ENCODE measurements at regions not wholly inside any gene's neighbourhood (a gene's known extent, or its start where the extent isn't known, plus 50 kb on each side); places are given as distances from the start of the nearest gene placed in this dataset.

- no peaks in the 10 kb centered on the region for H3K4me1 ChIP-seq (ENCODE audit: insufficient read depth, low read length)
- no peak overlapping the region for H3K9ac ChIP-seq (ENCODE audit: low read depth, low read length)
- no peaks in the 10 kb centered on the region for H3K36me3 ChIP-seq (ENCODE audit: insufficient read depth, low read length)
- no peaks in the 10 kb centered on the region for H3K9me3 ChIP-seq (ENCODE audit: control insufficient read depth, insufficient read depth, low read length)
Measured at GRCh38 chr11:28384418-28384817, 276.2 kb downstream of the METTL15 start.

GRCh38 chr11:28383456-28383855 lies 275.3 kb downstream of the METTL15 start:
- Histone ChIP-seq H3K4me1 (ENCODE audit: insufficient read depth, low read length) (no peaks in the 10 kb centered on the region), H3K9ac (ENCODE audit: low read depth, low read length) (no peak overlapping the region)

More at GRCh38 chr11:28383456-28383855, 275.3 kb downstream of the METTL15 start:
- Histone ChIP-seq H3K36me3 (ENCODE audit: insufficient read depth, low read length) (no peaks in the 10 kb centered on the region), H3K9me3 (ENCODE audit: control insufficient read depth, insufficient read depth, low read length) (no peaks in the 10 kb centered on the region)
